GM21786 (cell line): ENCODE measurements at regions not wholly inside any gene's neighbourhood (a gene's known extent, or its start where the extent isn't known, plus 50 kb on each side); places are given as distances from the start of the nearest gene placed in this dataset.

Source experiments
- ATAC-seq: cut with Tn5 transposase; IDR thresholded peaks from one replicate; pipeline ENCODE4 v1.9.1; 2021; ENCODE audit not compliant: unreplicated experiment

DNA sequence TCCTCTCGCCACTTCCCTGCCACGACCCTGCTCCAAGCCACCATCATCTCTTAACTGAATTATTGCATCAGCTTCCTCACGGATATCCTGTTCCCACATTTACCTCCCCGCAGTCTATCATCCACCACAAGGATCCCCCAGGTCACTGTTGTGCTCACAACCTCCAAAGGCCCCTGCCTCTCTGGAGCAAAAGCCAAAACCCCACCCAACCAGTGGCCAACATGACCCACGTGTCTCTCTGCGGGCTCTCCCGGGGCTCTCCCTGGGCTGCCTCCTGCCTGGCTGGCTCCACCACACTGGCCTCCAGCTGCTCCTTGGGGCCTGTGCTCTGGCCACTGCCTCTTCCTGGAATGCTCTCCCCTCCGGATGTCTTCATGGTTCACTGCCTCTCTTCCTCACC is 809.3 kb downstream of the UQCRFS1 start:
- no peak for ATAC-seq

DNA sequence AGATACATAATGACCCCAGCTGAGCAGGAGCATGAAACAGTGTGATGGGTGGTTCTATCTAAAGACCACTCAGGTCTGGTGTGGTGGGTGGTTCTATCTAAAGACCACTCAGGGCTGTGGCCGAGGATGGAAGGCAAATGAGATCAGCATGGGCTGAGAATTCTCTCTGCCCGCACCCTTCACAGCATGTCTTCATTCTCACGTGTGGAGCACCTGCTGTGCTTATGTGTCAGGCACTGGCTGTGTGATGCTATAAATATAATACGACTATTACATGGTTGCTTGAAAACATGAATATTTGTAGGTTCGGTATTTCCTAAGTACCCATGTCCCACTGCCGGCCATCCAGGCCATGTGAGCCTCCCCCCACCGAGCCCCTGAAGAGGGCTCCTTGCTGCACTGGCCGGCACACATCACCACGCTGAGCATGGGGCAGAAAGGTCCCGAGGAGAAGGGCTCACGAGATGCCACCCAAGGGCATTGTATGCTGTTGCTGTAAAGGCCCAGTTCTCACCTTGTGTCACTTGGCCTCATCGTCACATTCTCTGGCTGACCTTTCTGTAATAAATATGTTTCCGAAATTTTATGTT is 810.2 kb downstream of the UQCRFS1 start:
- ATAC-seq = no peak

DNA sequence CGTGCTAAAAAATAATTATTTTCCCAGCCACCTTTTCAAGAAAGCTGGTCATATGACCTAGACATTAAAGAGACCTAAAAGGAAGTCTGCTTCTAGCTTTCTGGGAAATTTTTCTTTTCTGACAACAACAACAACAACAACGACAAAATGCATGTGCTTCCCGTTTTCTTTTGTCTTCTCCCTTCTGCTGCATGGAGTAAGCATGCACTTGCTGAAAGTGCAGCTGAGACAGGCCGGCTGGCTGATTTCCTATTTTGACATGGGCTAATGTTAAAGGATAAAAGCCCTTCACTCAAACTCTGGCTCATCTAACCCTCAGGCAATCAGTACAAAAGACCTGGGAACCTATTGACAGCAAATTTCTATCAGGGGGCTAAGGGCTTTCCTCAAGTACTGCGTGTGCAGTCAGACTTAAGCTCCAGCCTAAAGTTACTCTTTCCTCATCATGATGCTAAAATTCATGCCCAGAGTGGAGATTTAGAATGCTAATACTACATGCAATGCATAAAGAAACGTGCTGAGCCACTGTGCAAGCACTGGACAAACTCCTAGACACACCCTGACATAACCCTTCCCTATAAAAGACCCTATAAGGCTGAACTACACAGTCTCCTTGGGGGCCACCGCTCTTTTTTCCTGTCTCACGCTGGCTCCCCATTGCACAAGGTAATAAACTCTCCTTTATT is 811.1 kb downstream of the UQCRFS1 start:
- no peak for ATAC-seq

DNA sequence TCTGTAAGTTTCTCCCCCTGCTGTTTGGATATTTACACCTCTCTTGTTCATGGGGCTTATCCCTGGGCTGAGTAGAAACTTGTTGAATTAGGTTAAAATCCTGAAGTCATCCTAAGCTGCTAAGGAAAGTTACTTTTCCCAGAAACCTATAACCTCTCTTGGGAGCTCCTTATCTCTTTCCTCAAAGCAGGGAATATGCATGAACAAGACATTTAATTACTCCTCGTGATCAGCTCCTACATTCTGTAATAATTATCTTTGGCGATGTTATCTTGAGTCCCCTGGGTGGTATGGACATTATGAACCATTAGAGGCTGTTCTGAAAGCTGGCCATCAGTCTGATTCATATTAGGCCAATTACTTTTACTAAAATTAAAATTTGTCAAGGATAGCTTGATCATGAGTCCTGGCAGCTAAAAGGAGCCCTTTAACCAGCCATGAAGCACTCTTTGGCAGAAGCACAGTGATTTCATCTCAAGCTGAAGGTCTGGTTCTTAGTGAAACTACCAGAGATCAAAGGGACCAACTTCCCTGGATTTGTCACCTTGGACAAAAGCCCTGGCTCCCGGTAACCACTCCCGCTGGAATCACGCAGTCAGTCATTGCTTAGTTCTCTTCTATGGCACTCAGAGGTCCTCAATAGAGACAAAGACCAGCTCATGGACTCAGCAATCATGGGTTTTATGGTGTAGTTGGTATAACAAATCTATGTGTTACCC is 811.8 kb downstream of the UQCRFS1 start:
- no peak for ATAC-seq

DNA sequence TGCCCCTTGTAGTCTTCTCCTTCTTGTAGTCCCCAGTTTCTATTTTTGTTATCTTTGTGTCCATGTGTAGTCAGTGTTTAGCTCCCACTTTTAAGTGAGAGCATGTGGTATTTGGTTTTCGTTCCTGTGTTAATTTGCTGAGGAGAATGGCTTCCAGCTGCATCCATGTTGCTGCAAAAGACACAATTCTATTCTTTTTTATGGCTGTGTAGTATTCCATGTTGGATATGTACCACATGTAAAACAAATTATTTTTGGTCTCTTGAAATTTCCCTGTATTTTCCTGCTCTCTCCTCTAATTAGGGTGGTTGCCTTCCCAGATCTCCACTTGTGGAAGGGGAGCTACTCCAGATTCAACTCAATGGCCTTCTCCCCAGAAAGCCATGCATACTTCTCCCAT is 813.8 kb downstream of the UQCRFS1 start:
- ATAC-seq = no peak

DNA sequence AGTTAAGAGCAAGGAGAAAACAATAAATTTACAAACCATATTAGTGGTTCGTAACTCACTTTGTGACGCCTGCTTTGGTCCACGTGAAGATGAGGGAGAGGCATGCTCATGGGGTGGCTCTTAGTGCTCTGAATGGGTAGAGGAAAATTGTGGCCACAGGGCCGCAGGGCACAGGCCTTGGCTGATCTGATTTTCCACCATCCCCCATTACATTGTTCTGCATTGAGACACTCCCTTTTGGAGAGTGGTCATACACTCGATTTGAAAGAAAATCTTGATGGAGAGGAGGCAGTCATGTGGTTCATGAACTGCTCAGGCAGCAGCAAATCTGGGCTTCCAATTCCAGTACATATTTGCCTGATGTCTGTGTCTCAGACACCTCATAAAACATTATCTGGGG is 815.2 kb downstream of the UQCRFS1 start:
- ATAC-seq = no peak

DNA sequence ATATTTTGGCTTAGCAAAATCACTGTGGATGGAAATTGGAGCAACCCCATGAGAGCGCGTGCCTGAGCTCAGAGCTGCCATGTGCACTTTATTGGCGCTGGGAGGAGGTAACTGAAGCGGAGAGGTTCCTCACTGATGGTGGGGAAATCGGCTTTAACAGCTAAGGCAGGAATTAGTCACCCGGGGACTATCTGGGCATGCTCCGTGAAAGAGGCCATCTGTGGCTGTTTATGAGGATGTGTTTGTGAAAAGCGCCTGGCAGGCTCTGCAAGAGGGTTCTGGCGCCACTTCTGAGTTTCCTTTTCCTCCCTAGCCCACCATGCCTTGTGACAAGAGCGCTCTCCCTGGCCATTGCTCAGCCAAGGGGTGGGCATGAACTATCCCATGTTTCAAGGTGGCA is 815.6 kb downstream of the UQCRFS1 start:
- no peak for ATAC-seq

DNA sequence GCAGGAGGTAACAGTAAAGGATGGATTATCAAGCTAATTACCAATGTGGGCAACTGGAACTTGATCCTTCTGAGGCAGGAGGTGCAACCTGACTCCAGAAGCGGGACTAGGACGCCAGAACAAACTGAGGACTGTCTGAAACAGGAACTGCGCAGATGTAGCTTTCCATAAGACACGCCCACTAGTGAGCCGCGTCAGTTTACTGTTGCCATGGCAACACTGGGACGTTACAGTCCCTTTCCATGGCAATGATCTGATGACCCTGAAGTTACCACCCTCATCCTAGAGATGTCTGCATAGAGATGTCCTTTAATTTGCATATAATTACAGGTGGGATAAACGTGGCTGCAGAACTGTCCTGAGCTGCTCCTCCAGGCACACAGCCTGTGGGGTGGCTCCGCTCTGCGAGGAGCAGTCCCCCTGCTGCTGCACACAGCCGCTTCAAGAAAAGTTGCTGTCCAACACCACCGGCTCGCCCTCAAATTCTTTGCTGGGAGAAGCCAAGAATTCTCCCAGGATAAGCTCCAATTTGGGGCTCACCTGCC is 816.6 kb downstream of the UQCRFS1 start:
- no peak for ATAC-seq

DNA sequence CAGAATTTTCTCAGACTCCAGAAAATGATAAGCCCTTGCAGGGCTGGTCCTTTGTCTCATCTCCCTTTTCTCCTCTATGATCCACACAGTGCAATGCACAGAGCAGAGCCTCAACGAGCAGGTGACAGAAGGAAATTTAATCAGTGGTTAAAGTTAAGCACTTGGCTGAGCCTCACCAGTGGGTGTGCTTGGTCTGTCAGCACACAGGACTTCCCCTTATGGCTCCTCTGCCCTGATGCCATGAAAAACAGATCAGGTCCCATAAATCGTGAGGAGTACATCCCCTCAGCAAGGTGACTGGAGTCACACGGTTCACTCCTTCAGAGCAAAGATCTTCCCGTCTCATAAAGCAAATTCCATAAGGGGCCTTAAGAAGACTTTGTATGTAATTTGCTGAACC is 818.2 kb downstream of the UQCRFS1 start:
- ATAC-seq = no peak

DNA sequence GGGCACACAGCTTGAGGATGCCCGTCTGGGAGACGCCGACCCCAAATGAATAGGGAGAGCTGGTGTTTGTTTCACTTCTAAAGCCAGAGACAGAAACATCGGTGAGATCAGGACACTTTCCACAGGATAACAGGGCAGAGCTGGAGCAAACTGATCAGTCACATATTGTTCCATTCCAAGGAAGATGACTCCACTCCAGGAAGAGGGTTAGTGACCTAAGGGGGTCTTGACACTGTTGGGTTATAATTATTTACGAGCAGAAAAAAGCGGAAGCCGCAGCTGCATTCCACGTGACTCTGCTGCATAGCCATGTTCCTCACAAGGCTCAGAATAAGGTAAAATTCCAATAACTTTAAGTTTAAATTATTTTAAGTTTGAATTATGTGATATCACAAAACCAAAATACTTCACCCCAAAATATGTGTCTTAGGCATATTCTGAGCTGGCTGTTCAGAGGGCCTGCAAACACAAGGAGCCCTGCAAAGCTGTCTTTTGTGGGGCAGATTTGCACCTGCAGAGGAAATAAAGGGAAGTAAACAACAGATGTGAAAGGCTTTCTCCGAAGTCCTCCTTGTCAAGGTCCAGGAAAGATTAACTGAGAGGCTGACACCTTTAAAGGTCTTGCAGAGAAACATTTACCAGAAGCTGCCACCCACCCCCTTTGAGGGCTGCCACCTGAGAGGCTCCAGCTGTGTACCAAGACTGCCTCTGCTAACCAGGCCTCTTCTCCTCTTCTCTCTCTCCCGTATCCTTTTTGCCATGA is 819.2 kb downstream of the UQCRFS1 start:
- no peak for ATAC-seq

DNA sequence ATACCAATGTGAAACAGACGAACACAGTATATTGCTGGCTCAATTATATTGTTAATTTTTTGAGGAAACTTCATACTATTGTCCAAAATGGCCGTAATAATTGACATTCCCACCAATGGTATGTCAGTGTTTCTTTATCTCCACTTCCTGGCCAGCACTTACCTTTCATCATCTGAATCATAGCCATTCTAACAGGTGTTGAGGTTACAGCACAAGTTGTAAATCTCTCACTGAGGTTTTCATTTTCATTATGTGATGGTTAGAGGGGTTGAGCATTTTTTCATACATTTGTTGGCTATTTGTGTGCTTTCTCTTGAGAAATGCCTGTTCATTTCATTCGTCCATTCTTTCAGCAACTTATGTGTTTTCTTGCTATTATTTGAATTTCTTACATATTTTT is 824.0 kb downstream of the UQCRFS1 start:
- ATAC-seq = no peak

DNA sequence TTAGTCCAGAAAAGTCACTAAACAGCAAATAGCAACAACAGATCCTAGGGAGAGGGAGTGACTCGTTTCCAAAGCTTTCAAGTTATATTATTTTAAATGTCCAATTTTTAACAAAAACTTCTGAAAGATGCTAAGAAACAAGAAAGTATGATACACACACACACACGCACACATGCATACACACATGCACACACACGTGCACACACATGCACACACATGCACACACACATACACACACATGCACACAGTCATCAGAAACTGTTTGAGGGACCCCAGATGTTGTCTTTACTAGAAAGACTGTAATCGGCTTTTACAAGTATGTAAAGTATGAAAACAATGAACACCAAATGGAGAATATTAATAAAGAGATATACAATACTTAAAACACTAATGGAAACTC is 825.4 kb downstream of the UQCRFS1 start:
- no peak for ATAC-seq

DNA sequence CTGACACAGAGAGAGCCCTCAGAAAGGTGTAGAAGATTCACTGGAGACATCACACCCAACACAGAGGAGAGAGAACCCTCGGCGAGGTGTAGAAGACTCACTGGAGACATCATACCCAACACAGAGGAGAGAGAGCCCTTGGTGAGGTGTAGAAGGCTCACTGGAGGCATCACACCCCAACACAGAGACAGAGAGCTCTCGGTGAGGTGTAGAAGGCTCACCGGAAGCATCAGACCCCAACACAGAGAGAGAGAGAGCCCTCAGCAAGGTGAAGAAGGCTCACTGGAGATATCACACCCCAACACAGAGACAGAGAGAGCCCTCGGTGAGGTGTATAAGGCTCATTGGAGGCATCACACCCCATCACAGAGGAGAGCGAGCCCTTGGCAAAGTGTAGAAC is 826.5 kb downstream of the UQCRFS1 start:
- ATAC-seq = no peak

DNA sequence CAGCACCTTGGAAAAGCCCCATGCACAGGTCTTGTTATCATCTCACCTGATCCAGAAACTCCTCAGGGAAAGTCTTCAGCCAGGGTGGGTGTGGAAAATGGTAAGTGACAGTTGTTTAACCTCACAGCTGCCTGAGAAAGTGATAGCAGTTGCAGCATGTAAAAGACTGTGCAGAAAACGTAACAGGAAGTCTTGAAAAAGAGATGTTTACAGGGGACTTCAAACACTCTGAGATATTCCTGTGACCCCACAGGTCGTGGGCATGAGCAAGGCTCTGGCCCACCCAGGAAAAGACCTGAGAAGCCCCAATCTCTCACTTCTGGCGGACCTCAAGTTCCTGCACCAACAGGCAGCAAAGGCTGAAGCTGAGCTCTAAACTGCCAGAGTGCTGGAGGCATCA is 826.9 kb downstream of the UQCRFS1 start:
- ATAC-seq = no peak

DNA sequence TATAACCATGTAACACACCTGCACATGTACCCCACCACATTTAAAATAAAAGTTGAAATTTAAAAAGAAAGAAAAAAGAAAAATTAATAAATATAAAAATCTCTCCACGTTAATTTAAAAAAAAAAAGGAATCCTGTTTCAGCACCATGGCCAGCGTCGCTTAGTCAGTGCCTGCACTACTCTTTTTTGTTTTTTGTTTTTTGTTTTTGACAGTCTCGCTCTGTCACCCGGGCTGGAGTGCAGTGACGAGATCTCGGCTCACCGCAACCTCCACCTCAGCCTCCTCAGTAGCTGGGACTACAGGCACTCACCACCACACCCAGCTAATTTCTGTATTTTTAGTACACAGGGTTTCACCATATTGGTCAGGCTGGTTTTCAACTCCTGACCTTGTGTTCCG is 835.9 kb downstream of the UQCRFS1 start:
- no peak for ATAC-seq

DNA sequence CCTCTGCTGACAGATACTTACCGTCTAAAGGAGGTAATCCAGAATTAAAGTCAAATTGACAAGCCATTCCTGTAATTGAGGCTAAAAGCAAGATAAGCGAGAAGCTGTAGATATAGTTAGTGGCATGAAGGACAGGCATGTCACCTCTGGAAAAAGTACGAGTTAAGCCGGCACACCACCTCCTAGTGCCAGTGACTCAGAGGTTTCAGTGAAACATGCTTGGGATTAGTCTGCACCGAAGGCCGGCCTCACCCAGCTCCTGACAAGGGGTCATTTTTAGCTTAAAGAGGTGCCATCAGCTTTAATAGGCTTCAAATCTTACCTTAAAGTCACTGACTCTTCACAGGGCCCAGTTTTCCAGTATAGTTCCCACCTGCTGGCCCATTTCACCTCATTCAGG is 838.0 kb downstream of the UQCRFS1 start:
- ATAC-seq = no peak

DNA sequence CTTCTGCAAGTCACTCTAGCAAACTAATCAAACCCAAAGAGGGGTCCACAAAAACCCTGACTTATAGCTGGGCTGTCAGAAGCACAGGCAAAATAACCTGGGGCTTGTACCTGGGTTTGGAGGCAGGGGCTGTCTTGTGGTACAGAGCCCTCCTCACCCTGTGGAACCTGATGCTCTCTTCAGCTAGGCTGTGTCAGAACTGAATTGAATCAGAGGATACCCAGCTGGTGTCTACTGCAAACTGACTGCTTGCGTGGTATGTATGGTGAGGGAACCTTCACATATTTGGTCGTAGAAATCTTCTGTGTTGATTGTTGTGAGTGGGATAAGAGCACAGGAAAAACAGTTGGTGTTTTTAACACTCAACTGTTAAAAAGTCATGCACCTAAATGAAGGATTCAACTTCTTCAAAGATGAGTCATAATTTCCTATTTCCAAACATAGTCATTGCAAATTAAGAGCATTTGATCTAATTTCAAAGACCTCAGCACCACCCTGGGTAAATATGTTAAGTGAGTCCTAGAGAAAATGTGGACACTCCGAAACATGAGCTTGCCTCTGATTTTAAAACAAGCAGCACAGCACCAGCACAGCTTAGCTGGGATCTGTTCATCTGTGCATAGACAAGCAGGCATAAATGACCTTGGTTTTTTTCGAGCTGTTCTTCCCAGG is 840.2 kb downstream of the UQCRFS1 start:
- ATAC-seq = no peak

DNA sequence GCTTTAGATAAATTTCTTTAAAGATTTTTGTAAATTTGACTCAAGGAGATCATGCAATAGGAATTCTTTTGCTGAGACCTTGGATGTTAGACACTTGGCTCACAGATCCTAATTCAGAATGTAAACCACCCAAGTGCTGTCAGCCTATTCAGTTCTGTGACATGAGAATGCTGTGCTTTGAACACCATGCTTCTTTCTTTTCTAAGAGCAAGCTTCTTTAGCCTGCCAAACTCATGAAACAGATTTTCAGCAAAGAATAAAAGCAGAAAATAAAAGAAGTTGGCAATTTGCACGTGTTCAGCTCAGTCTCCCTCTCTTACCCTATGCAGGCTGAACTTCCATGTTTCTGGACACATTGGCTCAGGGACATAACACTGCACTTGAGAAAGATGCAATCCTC is 845.8 kb downstream of the UQCRFS1 start:
- ATAC-seq = no peak

DNA sequence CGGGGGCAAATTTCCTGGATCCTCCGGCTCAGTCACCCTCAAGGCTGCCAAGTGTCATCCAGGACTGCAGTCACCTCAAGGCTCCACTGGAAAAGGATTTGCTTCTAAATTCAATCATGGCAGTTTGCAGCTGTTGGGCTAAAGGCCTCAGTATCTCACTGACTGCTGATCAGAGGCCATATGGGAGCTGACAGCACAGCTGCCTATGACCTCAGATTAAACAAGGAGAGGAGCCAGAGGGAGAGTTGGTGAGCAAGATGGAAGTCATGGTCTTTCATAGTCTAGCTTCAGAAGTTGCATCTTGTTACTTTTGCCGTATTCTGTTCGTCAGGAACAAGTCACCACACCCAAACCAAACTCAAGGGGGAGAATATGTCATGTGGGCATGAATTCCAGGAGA is 849.7 kb downstream of the UQCRFS1 start:
- ATAC-seq = no peak

DNA sequence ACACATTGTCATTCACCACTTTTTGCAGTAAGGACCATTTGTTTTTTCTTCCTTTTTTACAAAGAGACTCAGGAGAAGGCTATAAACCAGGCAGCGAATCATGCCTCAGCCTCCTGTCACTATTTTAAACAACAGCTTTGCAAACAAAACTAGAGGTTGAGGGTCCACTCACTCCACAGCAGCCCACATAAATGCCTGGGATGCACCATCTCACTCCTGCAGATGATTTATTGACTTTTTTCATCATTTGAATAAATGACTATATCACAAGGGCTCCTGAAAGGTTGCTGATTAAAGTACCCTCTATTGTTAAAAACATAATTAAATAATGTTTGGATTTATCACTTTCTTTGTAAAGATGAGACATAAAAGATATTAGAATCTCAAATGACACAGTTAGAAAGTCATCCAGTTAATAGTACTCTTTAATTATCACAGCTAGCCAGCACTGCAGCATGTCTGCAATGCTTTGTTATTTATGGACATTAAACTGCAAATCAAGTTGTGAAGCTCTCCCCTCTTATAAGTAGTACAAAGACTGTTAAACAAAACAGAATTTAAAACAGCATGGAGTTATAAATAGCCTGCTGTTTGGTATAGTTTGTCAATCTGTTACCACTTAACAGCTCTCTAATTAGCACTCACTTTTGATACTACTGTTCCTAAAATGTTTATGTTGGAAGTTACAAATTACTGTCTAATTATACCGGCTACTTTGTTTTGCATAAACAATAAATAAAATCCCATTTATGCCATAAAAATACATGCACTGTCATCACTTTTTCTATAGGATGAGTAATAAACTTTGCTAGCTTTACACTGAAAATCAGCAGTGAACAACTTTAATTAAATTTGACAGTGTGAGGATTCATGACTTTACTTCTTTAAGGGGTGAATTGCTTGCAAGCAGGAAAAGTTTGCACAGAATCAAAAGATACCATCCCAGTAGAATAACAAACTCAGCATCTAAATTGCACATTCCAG is 853.2 kb downstream of the UQCRFS1 start:
- no peak for ATAC-seq
